ENCODE measurements at regions not wholly inside any gene's neighbourhood (a gene's known extent, or its start where the extent isn't known, plus 50 kb on each side); places are given as distances from the start of the nearest gene placed in this dataset.

- DNase-seq = no peak
- intact Hi-C loops (cut with micrococcal nuclease; ENCODE audit: unreplicated experiment) = no loop called here
- no TSS peak for BruUV-seq (replicated peaks)
Measured at GRCh38 chr11:27596802-27597201, 90.2 kb upstream of the LIN7C start.

GRCh38 chr11:27596388-27596787 is 89.8 kb upstream of the LIN7C start:
- no TSS peak for BruUV-seq (replicated peaks)
- no peak for DNase-seq

More at GRCh38 chr11:27596802-27597201, 90.2 kb upstream of the LIN7C start:
- no peak overlapping the region for H3K4me3 Mint-ChIP-seq (ENCODE audit: low read depth, unreplicated experiment)
- no peak overlapping the region for H3K27ac Mint-ChIP-seq (ENCODE audit: unreplicated experiment)
- no peaks in the 10 kb centered on the region for H3K4me1 Mint-ChIP-seq (ENCODE audit: low read depth, unreplicated experiment)
- no peaks in the 10 kb centered on the region for H3K9me3 Mint-ChIP-seq (ENCODE audit: low read depth, unreplicated experiment)
- TF ChIP-seq, protein P1, sequence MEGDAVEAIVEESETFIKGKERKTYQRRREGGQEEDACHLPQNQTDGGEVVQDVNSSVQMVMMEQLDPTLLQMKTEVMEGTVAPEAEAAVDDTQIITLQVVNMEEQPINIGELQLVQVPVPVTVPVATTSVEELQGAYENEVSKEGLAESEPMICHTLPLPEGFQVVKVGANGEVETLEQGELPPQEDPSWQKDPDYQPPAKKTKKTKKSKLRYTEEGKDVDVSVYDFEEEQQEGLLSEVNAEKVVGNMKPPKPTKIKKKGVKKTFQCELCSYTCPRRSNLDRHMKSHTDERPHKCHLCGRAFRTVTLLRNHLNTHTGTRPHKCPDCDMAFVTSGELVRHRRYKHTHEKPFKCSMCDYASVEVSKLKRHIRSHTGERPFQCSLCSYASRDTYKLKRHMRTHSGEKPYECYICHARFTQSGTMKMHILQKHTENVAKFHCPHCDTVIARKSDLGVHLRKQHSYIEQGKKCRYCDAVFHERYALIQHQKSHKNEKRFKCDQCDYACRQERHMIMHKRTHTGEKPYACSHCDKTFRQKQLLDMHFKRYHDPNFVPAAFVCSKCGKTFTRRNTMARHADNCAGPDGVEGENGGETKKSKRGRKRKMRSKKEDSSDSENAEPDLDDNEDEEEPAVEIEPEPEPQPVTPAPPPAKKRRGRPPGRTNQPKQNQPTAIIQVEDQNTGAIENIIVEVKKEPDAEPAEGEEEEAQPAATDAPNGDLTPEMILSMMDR (IDR thresholded peaks at IDR 0.05; ENCODE audit: unreplicated experiment) = no peak
- H3K36me3 Mint-ChIP-seq (ENCODE audit: insufficient read depth, unreplicated experiment) = no peaks in the 10 kb centered on the region
- CTCF ChIA-PET = no interaction called here
- no peaks in the 10 kb centered on the region for H3K27me3 Mint-ChIP-seq (ENCODE audit: unreplicated experiment)

GRCh38 chr11:27592098-27592780 is 85.7 kb upstream of the LIN7C start:
- no TSS peak for BruUV-seq (replicated peaks)
- CTCF ChIA-PET = no interaction called here
- H3K9me3 Mint-ChIP-seq (ENCODE audit: low read depth, unreplicated experiment) = no peaks in the 10 kb centered on the region
- H3K36me3 Mint-ChIP-seq (ENCODE audit: insufficient read depth, unreplicated experiment) = no peaks in the 10 kb centered on the region
- H3K4me3 Mint-ChIP-seq (ENCODE audit: low read depth, unreplicated experiment) = no peak overlapping the region
- no peak overlapping the region for H3K27ac Mint-ChIP-seq (ENCODE audit: unreplicated experiment)
- H3K27me3 Mint-ChIP-seq (ENCODE audit: unreplicated experiment) = no peaks in the 10 kb centered on the region
- DNase-seq = no peak
- TF ChIP-seq, protein P1 (IDR thresholded peaks at IDR 0.05; ENCODE audit: unreplicated experiment) = no peak
- H3K4me1 Mint-ChIP-seq (ENCODE audit: low read depth, unreplicated experiment) = no peaks in the 10 kb centered on the region
- intact Hi-C loops (cut with micrococcal nuclease; ENCODE audit: unreplicated experiment) = no loop called here

More at GRCh38 chr11:27596388-27596787, 89.8 kb upstream of the LIN7C start:
- Mint-ChIP-seq H3K36me3 (ENCODE audit: insufficient read depth, unreplicated experiment) (no peaks in the 10 kb centered on the region), H3K9me3 (ENCODE audit: low read depth, unreplicated experiment) (no peaks in the 10 kb centered on the region), H3K4me3 (ENCODE audit: low read depth, unreplicated experiment) (no peak overlapping the region), H3K27me3 (ENCODE audit: unreplicated experiment) (no peaks in the 10 kb centered on the region), H3K27ac (ENCODE audit: unreplicated experiment) (no peak overlapping the region), H3K4me1 (ENCODE audit: low read depth, unreplicated experiment) (no peaks in the 10 kb centered on the region)
- intact Hi-C loops (cut with micrococcal nuclease; ENCODE audit: unreplicated experiment) = no loop called here
- TF ChIP-seq, protein P1 (IDR thresholded peaks at IDR 0.05; ENCODE audit: unreplicated experiment) = no peak
- CTCF ChIA-PET = no interaction called here

GRCh38 chr11:27582621-27583020 is 76.1 kb upstream of the LIN7C start:
- Mint-ChIP-seq H3K4me1 (ENCODE audit: low read depth, unreplicated experiment) (no peaks in the 10 kb centered on the region), H3K9me3 (ENCODE audit: low read depth, unreplicated experiment) (peaks cover 2% of the 10 kb centered on the region), H3K27me3 (ENCODE audit: unreplicated experiment) (no peaks in the 10 kb centered on the region), H3K27ac (ENCODE audit: unreplicated experiment) (no peak overlapping the region), H3K36me3 (ENCODE audit: insufficient read depth, unreplicated experiment) (no peaks in the 10 kb centered on the region), H3K4me3 (ENCODE audit: low read depth, unreplicated experiment) (no peak overlapping the region)
- CTCF ChIA-PET = no interaction called here
- no TSS peak for BruUV-seq (replicated peaks)
- DNase-seq = no peak
- intact Hi-C loops (cut with micrococcal nuclease; ENCODE audit: unreplicated experiment) = no loop called here
- TF ChIP-seq, protein P1 (IDR thresholded peaks at IDR 0.05; ENCODE audit: unreplicated experiment) = no peak

Measured in Calu3 (cell line).